ENCODE measurements at regions not wholly inside any gene's neighbourhood (a gene's known extent, or its start where the extent isn't known, plus 50 kb on each side); places are given as distances from the start of the nearest gene placed in this dataset.

GRCh38 chr2:146251328-146251727, 1593.5 kb upstream of the ACVR2A start:
- DNase-seq (ENCODE audit: low spot score, unreplicated experiment): no peak
- Mint-ChIP-seq H3K4me1 (ENCODE audit: low read depth) (peaks cover 6% of the 10 kb centered on the region), H3K4me3 (ENCODE audit: low read depth) (no peak overlapping the region), H3K27me3 (no peaks in the 10 kb centered on the region), H3K27ac (no peak overlapping the region), H3K36me3 (ENCODE audit: insufficient read depth) (no peaks in the 10 kb centered on the region), H3K9me3 (ENCODE audit: low read depth) (no peaks in the 10 kb centered on the region)
- no peak for TF ChIP-seq CTCF (IDR thresholded peaks at IDR 0.05; ENCODE audit: unreplicated experiment)

GRCh38 chr2:146246736-146247523, 1597.9 kb upstream of the ACVR2A start:
- no peaks in the 10 kb centered on the region for H3K27me3 Mint-ChIP-seq
- DNase-seq (ENCODE audit: low spot score, unreplicated experiment): no peak

GRCh38 chr2:146246002-146246735, 1598.7 kb upstream of the ACVR2A start:
- Mint-ChIP-seq H3K27ac (no peak overlapping the region), H3K27me3 (no peaks in the 10 kb centered on the region), H3K4me1 (ENCODE audit: low read depth) (peaks cover 11% of the 10 kb centered on the region), H3K4me3 (ENCODE audit: low read depth) (no peak overlapping the region), H3K36me3 (ENCODE audit: insufficient read depth) (no peaks in the 10 kb centered on the region), H3K9me3 (ENCODE audit: low read depth) (no peaks in the 10 kb centered on the region)
- DNase-seq (ENCODE audit: low spot score, unreplicated experiment): no peak
- TF ChIP-seq CTCF (IDR thresholded peaks at IDR 0.05; ENCODE audit: unreplicated experiment): no peak

More at GRCh38 chr2:146246736-146247523, 1597.9 kb upstream of the ACVR2A start:
- H3K4me1 Mint-ChIP-seq (ENCODE audit: low read depth): peaks cover 11% of the 10 kb centered on the region
- H3K27ac Mint-ChIP-seq: no peak overlapping the region
- H3K9me3 Mint-ChIP-seq (ENCODE audit: low read depth): no peaks in the 10 kb centered on the region
- H3K4me3 Mint-ChIP-seq (ENCODE audit: low read depth): no peak overlapping the region
- no peaks in the 10 kb centered on the region for H3K36me3 Mint-ChIP-seq (ENCODE audit: insufficient read depth)
- TF ChIP-seq CTCF (IDR thresholded peaks at IDR 0.05; ENCODE audit: unreplicated experiment): no peak

GRCh38 chr2:146244830-146245229, 1600.0 kb upstream of the ACVR2A start:
- no peaks in the 10 kb centered on the region for H3K9me3 Mint-ChIP-seq (ENCODE audit: low read depth)
- no peak overlapping the region for H3K4me3 Mint-ChIP-seq (ENCODE audit: low read depth)
- TF ChIP-seq CTCF (IDR thresholded peaks at IDR 0.05; ENCODE audit: unreplicated experiment): no peak
- H3K36me3 Mint-ChIP-seq (ENCODE audit: insufficient read depth): no peaks in the 10 kb centered on the region
- DNase-seq (ENCODE audit: low spot score, unreplicated experiment): no peak
- H3K27ac Mint-ChIP-seq: no peak overlapping the region
- no peaks in the 10 kb centered on the region for H3K27me3 Mint-ChIP-seq
- peaks cover 13% of the 10 kb centered on the region for H3K4me1 Mint-ChIP-seq (ENCODE audit: low read depth)

- H3K4me3 Mint-ChIP-seq (ENCODE audit: low read depth): no peak overlapping the region
- H3K27ac Mint-ChIP-seq: no peak overlapping the region
- no peaks in the 10 kb centered on the region for H3K9me3 Mint-ChIP-seq (ENCODE audit: low read depth)
- no peaks in the 10 kb centered on the region for H3K36me3 Mint-ChIP-seq (ENCODE audit: insufficient read depth)
- DNase-seq (ENCODE audit: low spot score, unreplicated experiment): no peak
- no peak for TF ChIP-seq CTCF (IDR thresholded peaks at IDR 0.05; ENCODE audit: unreplicated experiment)
- H3K4me1 Mint-ChIP-seq (ENCODE audit: low read depth): peaks cover 19% of the 10 kb centered on the region
- H3K27me3 Mint-ChIP-seq: no peaks in the 10 kb centered on the region
Measured at GRCh38 chr2:146244131-146244530, 1600.7 kb upstream of the ACVR2A start.

Data from progenitor cell of endocrine pancreas (in vitro differentiated cells).